Mammary epithelial cell (primary cell): ENCODE measurements at regions not wholly inside any gene's neighbourhood (a gene's known extent, or its start where the extent isn't known, plus 50 kb on each side); places are given as distances from the start of the nearest gene placed in this dataset.

Experiments used
- CTCF ChIP-seq, 2 donors: IDR thresholded peaks in 1 of 2; conservative IDR thresholded peaks in 1 of 2; 2 replicates each; pipeline ENCODE4 v1.5.1; 2011 to 2012; ENCODE audit warnings: inconsistent platforms in 2 of 2, low read length in 2 of 2, mild to moderate bottlenecking in 2 of 2, control low read depth in 1 of 2, low read depth in 1 of 2; ENCODE audit not compliant: insufficient read depth in 1 of 2; ENCODE audit errors: extremely low read depth in 1 of 2
- EZH2 ChIP-seq: IDR thresholded peaks from 2 replicates; pipeline ENCODE4 v1.6.1; 2012; ENCODE audit warnings: low read length, inconsistent platforms, borderline replicate concordance

GRCh38 chr12:13487326-13487725 lies 290.8 kb downstream of the EMP1 start:
- no peak for TF ChIP-seq CTCF (conservative IDR thresholded peaks at IDR 0.05 in 1 of 2, IDR thresholded peaks at IDR 0.05 in 1 of 2; ENCODE audit: extremely low read depth in 1 of 2, insufficient read depth in 1 of 2, low read depth in 1 of 2, low read length in 2 of 2)
- TF ChIP-seq EZH2 = no peak
